ENCODE measurements at regions not wholly inside any gene's neighbourhood (a gene's known extent, or its start where the extent isn't known, plus 50 kb on each side); places are given as distances from the start of the nearest gene placed in this dataset.

GRCh38 chr16:73568769-73569168, 520.8 kb upstream of the ZFHX3 start:
- CTCF ChIA-PET = no interaction called here
- no peak for ATAC-seq

DNA sequence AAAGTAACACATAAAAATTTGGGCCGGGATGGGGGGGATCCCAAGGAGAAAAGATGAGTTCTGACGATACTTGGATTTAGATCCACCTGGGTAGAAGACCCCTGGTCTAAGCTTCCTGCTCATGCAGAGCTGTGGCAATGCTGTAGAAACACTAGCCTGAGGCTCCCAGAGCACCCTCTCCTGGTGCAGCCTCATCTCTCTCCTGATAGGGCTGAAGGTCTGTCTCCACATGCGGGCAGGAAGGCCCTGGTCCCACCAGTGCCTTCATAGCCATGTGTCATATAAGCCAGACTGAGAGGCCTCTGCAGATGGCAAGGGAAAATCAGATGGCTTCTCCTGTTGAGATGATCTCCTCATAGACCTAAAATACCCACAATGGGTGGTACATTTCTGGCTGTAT, 518.0 kb upstream of the ZFHX3 start:
- H2AFZ ChIP-seq (ENCODE audit: low read depth, low read length, poor library complexity, severe bottlenecking) = no peak overlapping the region
- no peak overlapping the region for H3K9ac ChIP-seq (ENCODE audit: low read length)
- no peaks in the 10 kb centered on the region for H4K20me1 ChIP-seq (ENCODE audit: insufficient read depth)
- no peak overlapping the region for H3K4me3 ChIP-seq (replicated peaks in 1 of 2; ENCODE audit: low read depth in 1 of 2, low read length in 2 of 2)
- H3K4me2 ChIP-seq (ENCODE audit: low read length) = no peak overlapping the region
- H3K36me3 ChIP-seq (ENCODE audit: control insufficient read depth in 1 of 2, insufficient read depth in 2 of 2, low read length in 2 of 2) = no peaks in the 10 kb centered on the region
- RAD21 ChIA-PET (ENCODE audit: low non-redundant PET in 1 of 2, low total read pairs in 2 of 2, uncharacterized antibody in 2 of 2, unreplicated experiment in 2 of 2) = no interaction called here
- ATAC-seq = no peak
- CTCF ChIA-PET = interaction anchor here (1.2 to 2.1 kb wide), 2 partner anchors 313 to 391 kb away, joined by 3 to 16 read pairs; no protein-coding TSS in a partner anchor
- no peaks in the 10 kb centered on the region for H3K4me1 ChIP-seq (ENCODE audit: control insufficient read depth in 1 of 2, insufficient read depth in 2 of 2, low read length in 2 of 2)
- intact Hi-C loops (cut with micrococcal nuclease) = loop anchor here (1.0 kb wide), 2 partner anchors 312 to 390 kb away; no protein-coding TSS in a partner anchor
- H3K9me2 ChIP-seq (ENCODE audit: insufficient read depth) = no peaks in the 10 kb centered on the region
- POLR2A ChIA-PET = no interaction called here
- no peak overlapping the region for H3K27ac ChIP-seq (ENCODE audit: low read depth, low read length)
- no peaks in the 10 kb centered on the region for H3K79me2 ChIP-seq (ENCODE audit: insufficient read depth, low read length)
- H3K27me3 ChIP-seq (ENCODE audit: insufficient read depth, low read length) = peaks cover 41% of the 10 kb centered on the region
- no peak for DNase-seq (ENCODE audit: low read depth, low spot score)
- BruUV-seq (replicated peaks) = no TSS peak
- H3K9me3 ChIP-seq (ENCODE audit: control insufficient read depth in 1 of 2, insufficient read depth in 1 of 2, low read depth in 1 of 2, low read length in 2 of 2) = no peaks in the 10 kb centered on the region
- TF ChIP-seq POLR2AphosphoS5 (IDR thresholded peaks at IDR 0.05; ENCODE audit: low read depth, low read length) = no peak
- TF ChIP-seq, protein P1, sequence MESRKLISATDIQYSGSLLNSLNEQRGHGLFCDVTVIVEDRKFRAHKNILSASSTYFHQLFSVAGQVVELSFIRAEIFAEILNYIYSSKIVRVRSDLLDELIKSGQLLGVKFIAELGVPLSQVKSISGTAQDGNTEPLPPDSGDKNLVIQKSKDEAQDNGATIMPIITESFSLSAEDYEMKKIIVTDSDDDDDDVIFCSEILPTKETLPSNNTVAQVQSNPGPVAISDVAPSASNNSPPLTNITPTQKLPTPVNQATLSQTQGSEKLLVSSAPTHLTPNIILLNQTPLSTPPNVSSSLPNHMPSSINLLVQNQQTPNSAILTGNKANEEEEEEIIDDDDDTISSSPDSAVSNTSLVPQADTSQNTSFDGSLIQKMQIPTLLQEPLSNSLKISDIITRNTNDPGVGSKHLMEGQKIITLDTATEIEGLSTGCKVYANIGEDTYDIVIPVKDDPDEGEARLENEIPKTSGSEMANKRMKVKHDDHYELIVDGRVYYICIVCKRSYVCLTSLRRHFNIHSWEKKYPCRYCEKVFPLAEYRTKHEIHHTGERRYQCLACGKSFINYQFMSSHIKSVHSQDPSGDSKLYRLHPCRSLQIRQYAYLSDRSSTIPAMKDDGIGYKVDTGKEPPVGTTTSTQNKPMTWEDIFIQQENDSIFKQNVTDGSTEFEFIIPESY (IDR thresholded peaks at IDR 0.05; ENCODE audit: extremely low read depth, insufficient replicate concordance, low read length) = no peak
- TF ChIP-seq REST (IDR thresholded peaks at IDR 0.05; ENCODE audit: low read depth) = no peak
- TF ChIP-seq EZH2phosphoT487 (IDR thresholded peaks at IDR 0.05; ENCODE audit: borderline replicate concordance) = no peak
- TF ChIP-seq MAX (IDR thresholded peaks at IDR 0.05) = no peak
- TF ChIP-seq RAD21 (IDR thresholded peaks at IDR 0.05; ENCODE audit: low read depth) = no peak
- TF ChIP-seq CEBPB (IDR thresholded peaks at IDR 0.05; ENCODE audit: low read depth) = no peak
- no peak for TF ChIP-seq FOSL1 (IDR thresholded peaks at IDR 0.05; ENCODE audit: low read depth)
- TF ChIP-seq, protein P2, sequence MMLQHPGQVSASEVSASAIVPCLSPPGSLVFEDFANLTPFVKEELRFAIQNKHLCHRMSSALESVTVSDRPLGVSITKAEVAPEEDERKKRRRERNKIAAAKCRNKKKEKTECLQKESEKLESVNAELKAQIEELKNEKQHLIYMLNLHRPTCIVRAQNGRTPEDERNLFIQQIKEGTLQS (IDR thresholded peaks at IDR 0.05) = no peak
- TF ChIP-seq SP1 (IDR thresholded peaks at IDR 0.05; ENCODE audit: low read depth) = no peak

More at GRCh38 chr16:73568769-73569168, 520.8 kb upstream of the ZFHX3 start:
- no peak overlapping the region for H3K4me3 ChIP-seq (replicated peaks in 1 of 2; ENCODE audit: low read depth in 1 of 2, low read length in 2 of 2)
- no peaks in the 10 kb centered on the region for H3K79me2 ChIP-seq (ENCODE audit: insufficient read depth, low read length)
- no peak for TF ChIP-seq ZFX (IDR thresholded peaks at IDR 0.05)
- TF ChIP-seq POLR2A (IDR thresholded peaks at IDR 0.05; ENCODE audit: borderline replicate concordance, extremely low read depth, insufficient read depth, insufficient read length) = no peak
- TF ChIP-seq EZH2phosphoT487 (IDR thresholded peaks at IDR 0.05; ENCODE audit: borderline replicate concordance) = no peak
- no peak for TF ChIP-seq CEBPB (IDR thresholded peaks at IDR 0.05; ENCODE audit: low read depth)
- TF ChIP-seq ELF1 (IDR thresholded peaks at IDR 0.05; ENCODE audit: borderline replicate concordance, low read depth) = no peak
- ChIA-PET POLR2A (no interaction called here), RAD21 (ENCODE audit: low non-redundant PET in 1 of 2, low total read pairs in 2 of 2, uncharacterized antibody in 2 of 2, unreplicated experiment in 2 of 2) (no interaction called here)
- no peaks in the 10 kb centered on the region for H4K20me1 ChIP-seq (ENCODE audit: insufficient read depth)
- no peaks in the 10 kb centered on the region for H3K4me1 ChIP-seq (ENCODE audit: control insufficient read depth in 1 of 2, insufficient read depth in 2 of 2, low read length in 2 of 2)
- H3K27ac ChIP-seq (ENCODE audit: low read depth, low read length) = no peak overlapping the region
- intact Hi-C loops (cut with micrococcal nuclease) = no loop called here
- H3K9me3 ChIP-seq (ENCODE audit: control insufficient read depth in 1 of 2, insufficient read depth in 1 of 2, low read depth in 1 of 2, low read length in 2 of 2) = no peaks in the 10 kb centered on the region
- no peaks in the 10 kb centered on the region for H3K9me2 ChIP-seq (ENCODE audit: insufficient read depth)
- BruUV-seq (replicated peaks) = no TSS peak
- no peak overlapping the region for H3K4me2 ChIP-seq (ENCODE audit: low read length)
- no peak overlapping the region for H2AFZ ChIP-seq (ENCODE audit: low read depth, low read length, poor library complexity, severe bottlenecking)
- H3K9ac ChIP-seq (ENCODE audit: low read length) = no peak overlapping the region
- H3K27me3 ChIP-seq (ENCODE audit: insufficient read depth, low read length) = peaks cover 63% of the 10 kb centered on the region
- no peaks in the 10 kb centered on the region for H3K36me3 ChIP-seq (ENCODE audit: control insufficient read depth in 1 of 2, insufficient read depth in 2 of 2, low read length in 2 of 2)
- DNase-seq (ENCODE audit: low read depth, low spot score) = no peak
